Upper lobe of right lung (tissue), 1 donor: ENCODE measurements at regions not wholly inside any gene's neighbourhood (a gene's known extent, or its start where the extent isn't known, plus 50 kb on each side); places are given as distances from the start of the nearest gene placed in this dataset.

Experiments used
- ATAC-seq: fragments of 200-7000 bp; cut with Tn5 transposase; one replicate; pipeline ENCODE4 v1.9.1; 2020; ENCODE audit warnings: mild to moderate bottlenecking, moderate library complexity
- DNase-seq: peaks from one replicate; pipeline ENCODE4 v3.0.0-alpha.2; 2020
- H3K27ac ChIP-seq: fragments of 200-600 bp; one replicate; pipeline ENCODE4 v1.8.0; 2022
- H3K27me3 ChIP-seq: fragments of 200-600 bp; one replicate; pipeline ENCODE4 v1.8.0; 2022; ENCODE audit warnings: mild to moderate bottlenecking
- H3K36me3 ChIP-seq: fragments of 200-600 bp; one replicate; pipeline ENCODE4 v1.8.0; 2022
- H3K4me1 ChIP-seq: fragments of 200-600 bp; one replicate; pipeline ENCODE4 v1.8.0; 2022
- H3K4me3 ChIP-seq: fragments of 200-600 bp; one replicate; pipeline ENCODE4 v1.8.0; 2022; ENCODE audit warnings: mild to moderate bottlenecking
- H3K9me3 ChIP-seq: fragments of 200-600 bp; one replicate; pipeline ENCODE4 v1.8.0; 2022
- CTCF ChIP-seq: fragments of 200-600 bp; IDR thresholded peaks from one replicate; pipeline ENCODE4 v1.8.0; 2022; ENCODE audit warnings: antibody characterized with exemption
- intact Hi-C: fragments of 100-400 bp; cut with DNase I; formaldehyde crosslinking; loops from one replicate; pipeline ENCODE4 v1.11.0; 2022
- donor health status: DM: no; HTN: yes; CAD: no; lungs with severe emphysema.

- H3K4me3 ChIP-seq = no peak overlapping the region
- no peaks in the 10 kb centered on the region for H3K9me3 ChIP-seq
- H3K27ac ChIP-seq = no peak overlapping the region
- TF ChIP-seq CTCF = no peak
- H3K4me1 ChIP-seq = no peaks in the 10 kb centered on the region
- H3K36me3 ChIP-seq = no peaks in the 10 kb centered on the region
- DNase-seq (no peak), ATAC-seq (no peak)
- no peaks in the 10 kb centered on the region for H3K27me3 ChIP-seq
- intact Hi-C loops = no loop called here
Observed at GRCh38 chr11:80515097-80515496, 1074.3 kb upstream of the TENM4 start.

- TF ChIP-seq CTCF = no peak
Observed at GRCh38 chr11:80512491-80512890, 1071.7 kb upstream of the TENM4 start.

GRCh38 chr11:80505771-80506170 is 1064.9 kb upstream of the TENM4 start:
- no peak overlapping the region for H3K4me3 ChIP-seq
- TF ChIP-seq CTCF = no peak
- ATAC-seq (no peak), DNase-seq (no peak)
- H3K27me3 ChIP-seq = no peaks in the 10 kb centered on the region
- intact Hi-C loops = no loop called here
- no peaks in the 10 kb centered on the region for H3K36me3 ChIP-seq
- no peaks in the 10 kb centered on the region for H3K4me1 ChIP-seq
- no peak overlapping the region for H3K27ac ChIP-seq
- peaks cover 5% of the 10 kb centered on the region for H3K9me3 ChIP-seq

More at GRCh38 chr11:80512491-80512890, 1071.7 kb upstream of the TENM4 start:
- Histone ChIP-seq H3K4me3 (no peak overlapping the region), H3K9me3 (peaks cover 5% of the 10 kb centered on the region), H3K4me1 (no peaks in the 10 kb centered on the region), H3K27ac (no peak overlapping the region), H3K36me3 (no peaks in the 10 kb centered on the region), H3K27me3 (no peaks in the 10 kb centered on the region)
- ATAC-seq = no peak
- intact Hi-C loops = no loop called here
- no peak for DNase-seq

- ATAC-seq (no peak), DNase-seq (no peak)
- H3K9me3 ChIP-seq = peaks cover 5% of the 10 kb centered on the region
- no peak overlapping the region for H3K27ac ChIP-seq
- H3K4me3 ChIP-seq = no peak overlapping the region
- TF ChIP-seq CTCF = no peak
- H3K36me3 ChIP-seq = no peaks in the 10 kb centered on the region
- intact Hi-C loops = no loop called here
- H3K27me3 ChIP-seq = no peaks in the 10 kb centered on the region
- no peaks in the 10 kb centered on the region for H3K4me1 ChIP-seq
Observed at GRCh38 chr11:80503990-80504389, 1063.2 kb upstream of the TENM4 start.

- DNase-seq (no peak), ATAC-seq (no peak)
- Histone ChIP-seq H3K27me3 (no peaks in the 10 kb centered on the region), H3K4me1 (no peaks in the 10 kb centered on the region), H3K27ac (no peak overlapping the region), H3K36me3 (no peaks in the 10 kb centered on the region), H3K9me3 (no peaks in the 10 kb centered on the region), H3K4me3 (no peak overlapping the region)
- no peak for TF ChIP-seq CTCF
- intact Hi-C loops = no loop called here
Observed at GRCh38 chr11:80502511-80502910, 1061.7 kb upstream of the TENM4 start.

GRCh38 chr11:80495116-80495515 is 1054.3 kb upstream of the TENM4 start:
- peaks cover 4% of the 10 kb centered on the region for H3K9me3 ChIP-seq
- H3K27ac ChIP-seq = no peak overlapping the region
- H3K27me3 ChIP-seq = no peaks in the 10 kb centered on the region
- DNase-seq = no peak
- H3K36me3 ChIP-seq = no peaks in the 10 kb centered on the region
- H3K4me1 ChIP-seq = no peaks in the 10 kb centered on the region
- no peak overlapping the region for H3K4me3 ChIP-seq
- no peak for ATAC-seq
- no peak for TF ChIP-seq CTCF
- intact Hi-C loops = no loop called here
